Gastrocnemius medialis (tissue), 4 donors: ENCODE measurements at regions not wholly inside any gene's neighbourhood (a gene's known extent, or its start where the extent isn't known, plus 50 kb on each side); places are given as distances from the start of the nearest gene placed in this dataset.

ENCODE experiments used
- CTCF ChIP-seq, 5 experiments: fragments of 450-650 bp in 3 of 5; fragments of 200-600 bp in 2 of 5; sonication (generic) in 2 of 5; IDR thresholded peaks in 4 of 5; conservative IDR thresholded peaks in 1 of 5; 1 replicate in 4 of 5; 2 replicates in 1 of 5; pipeline ENCODE4 v1.5.1; 2016 to 2019; ENCODE audit warnings: antibody characterized with exemption in 5 of 5, mild to moderate bottlenecking in 3 of 5, moderate library complexity in 3 of 5
- POLR2A ChIP-seq, 2 donors: fragments of 450-650 bp; IDR thresholded peaks; one replicate each; pipeline ENCODE4 v1.6.1; 2017; ENCODE audit warnings: antibody characterized with exemption in 2 of 2, mild to moderate bottlenecking in 2 of 2, moderate library complexity in 2 of 2

- no peak for TF ChIP-seq POLR2A (IDR thresholded peaks at IDR 0.05)
- no peak for TF ChIP-seq CTCF (IDR thresholded peaks at IDR 0.05 in 4 of 5, conservative IDR thresholded peaks at IDR 0.05 in 1 of 5)
Observed at GRCh38 chr1:37325509-37326437, 148.6 kb upstream of the ZC3H12A start.
